ENCODE measurements at regions not wholly inside any gene's neighbourhood (a gene's known extent, or its start where the extent isn't known, plus 50 kb on each side); places are given as distances from the start of the nearest gene placed in this dataset.

DNA sequence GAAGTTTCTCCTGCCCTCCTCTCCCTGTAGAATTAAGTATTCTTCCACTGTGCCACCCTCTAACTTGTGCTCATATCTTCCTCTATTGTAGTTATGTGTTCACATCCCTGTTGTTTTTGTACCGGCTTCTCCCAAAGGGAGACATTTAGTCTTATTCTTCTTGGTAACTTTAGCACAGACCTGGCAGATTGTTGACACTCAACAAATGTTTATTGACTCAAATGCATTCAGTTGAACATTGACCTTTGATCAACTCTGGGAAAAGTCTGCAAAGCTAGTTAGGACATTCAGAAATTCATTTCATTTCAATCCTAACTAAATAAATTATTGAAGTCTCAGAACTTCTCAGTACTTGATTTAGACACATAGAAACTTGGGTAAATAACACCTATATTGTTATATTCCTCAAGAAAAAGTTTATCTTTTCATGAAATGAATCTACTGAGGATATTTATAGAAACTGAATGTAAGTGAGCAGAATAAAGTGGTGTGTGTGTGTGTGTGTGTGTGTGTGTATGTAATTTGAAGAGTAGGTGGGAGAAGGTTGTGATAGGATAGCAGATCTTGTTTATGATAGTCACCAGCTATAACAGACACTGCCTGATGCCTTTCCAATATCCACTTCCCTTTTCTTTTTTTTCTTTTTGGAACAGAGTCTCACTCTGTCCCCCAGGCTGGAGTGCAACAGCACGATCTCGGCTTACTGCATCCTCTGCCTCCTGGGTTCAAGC lies 872.4 kb upstream of the CXADR start:
- Histone ChIP-seq H3K9me3 (ENCODE audit: control insufficient read depth, low read depth, low read length) (no peaks in the 10 kb centered on the region), H3K27ac (ENCODE audit: low read length) (no peak overlapping the region), H3K9ac (ENCODE audit: low read length) (no peak overlapping the region), H3K4me3 (ENCODE audit: low read length) (no peak overlapping the region), H3K27me3 (ENCODE audit: control insufficient read depth, insufficient read depth, low read length) (no peaks in the 10 kb centered on the region), H3K36me3 (ENCODE audit: control insufficient read depth, low read depth, low read length) (no peaks in the 10 kb centered on the region), H3K4me1 (ENCODE audit: control insufficient read depth, low read depth, low read length) (no peaks in the 10 kb centered on the region)

- Histone ChIP-seq H3K4me3 (ENCODE audit: low read length) (no peak overlapping the region), H3K36me3 (ENCODE audit: control insufficient read depth, low read depth, low read length) (no peaks in the 10 kb centered on the region), H3K9me3 (ENCODE audit: control insufficient read depth, low read depth, low read length) (no peaks in the 10 kb centered on the region), H3K27ac (ENCODE audit: low read length) (no peak overlapping the region), H3K27me3 (ENCODE audit: control insufficient read depth, insufficient read depth, low read length) (no peaks in the 10 kb centered on the region), H3K9ac (ENCODE audit: low read length) (no peak overlapping the region), H3K4me1 (ENCODE audit: control insufficient read depth, low read depth, low read length) (no peaks in the 10 kb centered on the region)
Measured at GRCh38 chr21:16642353-16642752, 870.5 kb upstream of the CXADR start.

DNA sequence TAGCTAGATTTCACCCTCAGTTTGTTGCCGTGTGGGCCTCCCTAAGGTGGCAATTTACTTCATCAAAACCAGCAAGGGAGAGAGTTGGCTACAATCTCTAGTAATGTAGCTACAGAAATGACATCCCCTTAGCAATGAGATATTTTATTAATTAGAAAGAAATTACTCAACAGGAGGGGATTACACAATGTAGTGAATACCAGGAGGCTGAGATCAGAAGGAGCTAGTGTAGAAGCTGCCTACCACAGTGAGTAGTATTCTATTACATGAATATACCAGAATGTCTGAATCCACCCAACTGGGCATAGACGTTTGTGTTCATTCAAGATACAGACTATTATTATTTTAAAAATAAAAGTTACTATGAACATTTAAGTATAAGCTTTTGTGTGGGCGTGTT lies 868.2 kb upstream of the CXADR start:
- Histone ChIP-seq H3K4me1 (ENCODE audit: control insufficient read depth, low read depth, low read length) (no peaks in the 10 kb centered on the region), H3K9ac (ENCODE audit: low read length) (no peak overlapping the region), H3K27me3 (ENCODE audit: control insufficient read depth, insufficient read depth, low read length) (no peaks in the 10 kb centered on the region), H3K27ac (ENCODE audit: low read length) (no peak overlapping the region), H3K9me3 (ENCODE audit: control insufficient read depth, low read depth, low read length) (no peaks in the 10 kb centered on the region), H3K36me3 (ENCODE audit: control insufficient read depth, low read depth, low read length) (no peaks in the 10 kb centered on the region), H3K4me3 (ENCODE audit: low read length) (no peak overlapping the region)

GRCh38 chr21:16650714-16651366 lies 862.0 kb upstream of the CXADR start:
- H3K4me3 ChIP-seq (ENCODE audit: low read length): no peak overlapping the region

DNA sequence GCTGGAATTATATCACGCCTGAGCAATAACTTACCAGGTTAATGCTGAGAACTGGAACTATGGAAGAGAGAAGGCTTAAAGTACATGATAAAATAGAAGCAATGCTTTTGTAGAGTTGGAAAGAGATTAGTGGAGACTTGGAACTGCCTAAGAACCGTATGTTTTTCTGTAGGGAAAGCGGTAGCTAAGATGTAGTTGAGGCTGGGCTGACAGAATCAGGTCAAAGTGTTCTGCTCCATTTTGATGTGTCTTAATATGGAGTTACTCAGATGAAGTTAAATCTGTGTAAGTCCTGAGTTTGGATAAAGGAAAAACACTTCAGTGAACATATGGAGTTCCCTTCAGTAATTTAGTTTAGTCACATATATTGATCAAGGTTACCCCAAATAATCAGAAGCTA lies 860.9 kb upstream of the CXADR start:
- H3K27ac ChIP-seq (ENCODE audit: low read length): no peak overlapping the region
- no peaks in the 10 kb centered on the region for H3K9me3 ChIP-seq (ENCODE audit: control insufficient read depth, low read depth, low read length)
- no peaks in the 10 kb centered on the region for H3K27me3 ChIP-seq (ENCODE audit: control insufficient read depth, insufficient read depth, low read length)
- no peaks in the 10 kb centered on the region for H3K36me3 ChIP-seq (ENCODE audit: control insufficient read depth, low read depth, low read length)
- no peak overlapping the region for H3K9ac ChIP-seq (ENCODE audit: low read length)
- H3K4me3 ChIP-seq (ENCODE audit: low read length): no peak overlapping the region
- no peaks in the 10 kb centered on the region for H3K4me1 ChIP-seq (ENCODE audit: control insufficient read depth, low read depth, low read length)

More at GRCh38 chr21:16650714-16651366, 862.0 kb upstream of the CXADR start:
- no peaks in the 10 kb centered on the region for H3K4me1 ChIP-seq (ENCODE audit: control insufficient read depth, low read depth, low read length)
- no peaks in the 10 kb centered on the region for H3K36me3 ChIP-seq (ENCODE audit: control insufficient read depth, low read depth, low read length)
- H3K9ac ChIP-seq (ENCODE audit: low read length): no peak overlapping the region
- no peak overlapping the region for H3K27ac ChIP-seq (ENCODE audit: low read length)
- H3K27me3 ChIP-seq (ENCODE audit: control insufficient read depth, insufficient read depth, low read length): no peaks in the 10 kb centered on the region
- H3K9me3 ChIP-seq (ENCODE audit: control insufficient read depth, low read depth, low read length): no peaks in the 10 kb centered on the region

- no peaks in the 10 kb centered on the region for H3K9me3 ChIP-seq (ENCODE audit: control insufficient read depth, low read depth, low read length)
- H3K27me3 ChIP-seq (ENCODE audit: control insufficient read depth, insufficient read depth, low read length): no peaks in the 10 kb centered on the region
Measured at GRCh38 chr21:16663436-16663835, 849.4 kb upstream of the CXADR start.

DNA sequence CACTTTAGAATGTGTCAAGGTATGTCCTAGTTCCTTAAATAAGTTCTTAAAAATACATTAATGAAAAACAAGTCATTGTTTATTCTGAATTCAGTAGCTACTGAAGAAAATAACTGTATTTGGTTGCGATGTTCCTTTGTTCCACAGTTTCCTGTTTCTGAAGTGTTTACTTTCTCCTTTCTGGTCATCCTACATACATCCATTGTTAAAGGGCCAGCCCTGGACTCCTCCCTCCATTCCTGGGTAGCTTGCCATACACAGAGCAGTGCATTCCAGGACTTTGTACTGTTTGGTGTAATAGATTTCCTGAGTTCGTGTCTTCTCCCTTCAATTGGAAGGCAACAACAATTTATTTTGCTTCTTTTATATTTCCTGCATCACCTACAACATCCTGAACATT lies 845.4 kb upstream of the CXADR start:
- Histone ChIP-seq H3K27ac (ENCODE audit: low read length) (no peak overlapping the region), H3K9ac (ENCODE audit: low read length) (no peak overlapping the region), H3K27me3 (ENCODE audit: control insufficient read depth, insufficient read depth, low read length) (no peaks in the 10 kb centered on the region), H3K4me1 (ENCODE audit: control insufficient read depth, low read depth, low read length) (no peaks in the 10 kb centered on the region), H3K36me3 (ENCODE audit: control insufficient read depth, low read depth, low read length) (no peaks in the 10 kb centered on the region), H3K4me3 (ENCODE audit: low read length) (no peak overlapping the region), H3K9me3 (ENCODE audit: control insufficient read depth, low read depth, low read length) (no peaks in the 10 kb centered on the region)

More at GRCh38 chr21:16663436-16663835, 849.4 kb upstream of the CXADR start:
- no peak overlapping the region for H3K27ac ChIP-seq (ENCODE audit: low read length)
- no peak overlapping the region for H3K9ac ChIP-seq (ENCODE audit: low read length)
- H3K36me3 ChIP-seq (ENCODE audit: control insufficient read depth, low read depth, low read length): no peaks in the 10 kb centered on the region
- H3K4me1 ChIP-seq (ENCODE audit: control insufficient read depth, low read depth, low read length): no peaks in the 10 kb centered on the region
- H3K4me3 ChIP-seq (ENCODE audit: low read length): no peak overlapping the region

GRCh38 chr21:16674949-16675348 lies 837.9 kb upstream of the CXADR start:
- Histone ChIP-seq H3K9me3 (ENCODE audit: control insufficient read depth, low read depth, low read length) (no peaks in the 10 kb centered on the region), H3K9ac (ENCODE audit: low read length) (no peak overlapping the region), H3K36me3 (ENCODE audit: control insufficient read depth, low read depth, low read length) (no peaks in the 10 kb centered on the region), H3K27ac (ENCODE audit: low read length) (no peak overlapping the region), H3K27me3 (ENCODE audit: control insufficient read depth, insufficient read depth, low read length) (no peaks in the 10 kb centered on the region), H3K4me3 (ENCODE audit: low read length) (no peak overlapping the region), H3K4me1 (ENCODE audit: control insufficient read depth, low read depth, low read length) (no peaks in the 10 kb centered on the region)

DNA sequence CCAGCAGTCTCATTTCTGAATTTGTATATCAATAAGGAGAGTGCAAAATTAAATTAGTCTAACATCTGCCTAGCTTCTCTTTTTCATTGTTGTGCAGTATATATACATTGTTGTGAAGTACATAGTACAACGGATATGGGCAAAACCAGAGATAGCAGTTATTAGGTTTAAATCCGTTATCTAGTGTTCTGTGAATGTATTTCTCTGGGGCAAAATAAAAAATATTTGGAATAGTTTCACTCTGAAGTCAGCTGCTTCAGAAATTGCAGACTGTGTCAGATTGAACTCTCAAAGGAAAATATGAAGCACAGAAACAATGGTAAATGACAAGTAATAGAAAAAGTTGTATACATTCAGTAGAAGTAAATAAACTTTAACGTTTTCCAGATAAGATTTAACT lies 836.5 kb upstream of the CXADR start:
- Histone ChIP-seq H3K9me3 (ENCODE audit: control insufficient read depth, low read depth, low read length) (no peaks in the 10 kb centered on the region), H3K4me3 (ENCODE audit: low read length) (no peak overlapping the region), H3K36me3 (ENCODE audit: control insufficient read depth, low read depth, low read length) (no peaks in the 10 kb centered on the region), H3K4me1 (ENCODE audit: control insufficient read depth, low read depth, low read length) (no peaks in the 10 kb centered on the region), H3K27ac (ENCODE audit: low read length) (no peak overlapping the region), H3K27me3 (ENCODE audit: control insufficient read depth, insufficient read depth, low read length) (no peaks in the 10 kb centered on the region), H3K9ac (ENCODE audit: low read length) (no peak overlapping the region)

- no peaks in the 10 kb centered on the region for H3K4me1 ChIP-seq (ENCODE audit: control insufficient read depth, low read depth, low read length)
- no peak overlapping the region for H3K9ac ChIP-seq (ENCODE audit: low read length)
- H3K36me3 ChIP-seq (ENCODE audit: control insufficient read depth, low read depth, low read length): no peaks in the 10 kb centered on the region
- H3K27ac ChIP-seq (ENCODE audit: low read length): no peak overlapping the region
- H3K9me3 ChIP-seq (ENCODE audit: control insufficient read depth, low read depth, low read length): no peaks in the 10 kb centered on the region
- no peak overlapping the region for H3K4me3 ChIP-seq (ENCODE audit: low read length)
- H3K27me3 ChIP-seq (ENCODE audit: control insufficient read depth, insufficient read depth, low read length): no peaks in the 10 kb centered on the region
Measured at GRCh38 chr21:16678429-16679160, 834.2 kb upstream of the CXADR start.

GRCh38 chr21:16695074-16695473 lies 817.8 kb upstream of the CXADR start:
- Histone ChIP-seq H3K9ac (ENCODE audit: low read length) (no peak overlapping the region), H3K27ac (ENCODE audit: low read length) (no peak overlapping the region), H3K4me1 (ENCODE audit: control insufficient read depth, low read depth, low read length) (no peaks in the 10 kb centered on the region), H3K36me3 (ENCODE audit: control insufficient read depth, low read depth, low read length) (no peaks in the 10 kb centered on the region), H3K4me3 (ENCODE audit: low read length) (no peak overlapping the region), H3K27me3 (ENCODE audit: control insufficient read depth, insufficient read depth, low read length) (no peaks in the 10 kb centered on the region), H3K9me3 (ENCODE audit: control insufficient read depth, low read depth, low read length) (peaks cover 9% of the 10 kb centered on the region)

All from iPS-18a (cell line).